ENCODE measurements at regions not wholly inside any gene's neighbourhood (a gene's known extent, or its start where the extent isn't known, plus 50 kb on each side); places are given as distances from the start of the nearest gene placed in this dataset.

DNA sequence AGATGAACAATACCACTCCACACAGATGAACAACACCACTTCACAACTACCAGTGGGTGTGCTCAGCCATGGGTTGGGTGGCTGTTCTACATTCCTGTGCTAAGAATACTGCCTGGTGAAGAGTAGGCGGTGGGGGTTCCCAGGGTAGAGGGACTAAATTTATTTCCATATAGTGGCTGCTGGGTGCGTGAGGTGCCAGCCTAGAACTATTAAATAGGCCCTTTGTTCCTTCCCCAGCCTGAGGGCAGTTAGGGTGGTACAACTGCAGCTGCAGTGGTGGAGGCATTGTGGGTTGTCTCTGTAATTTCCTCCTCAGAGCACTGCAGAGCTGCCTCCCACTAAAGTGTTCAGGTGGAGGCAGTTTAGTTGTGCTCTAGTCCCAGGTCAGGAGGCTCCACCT lies 618.4 kb downstream of the MMUT start:
- H3K4me3 ChIP-seq: no peak overlapping the region
- H3K27ac ChIP-seq: no peak overlapping the region

DNA sequence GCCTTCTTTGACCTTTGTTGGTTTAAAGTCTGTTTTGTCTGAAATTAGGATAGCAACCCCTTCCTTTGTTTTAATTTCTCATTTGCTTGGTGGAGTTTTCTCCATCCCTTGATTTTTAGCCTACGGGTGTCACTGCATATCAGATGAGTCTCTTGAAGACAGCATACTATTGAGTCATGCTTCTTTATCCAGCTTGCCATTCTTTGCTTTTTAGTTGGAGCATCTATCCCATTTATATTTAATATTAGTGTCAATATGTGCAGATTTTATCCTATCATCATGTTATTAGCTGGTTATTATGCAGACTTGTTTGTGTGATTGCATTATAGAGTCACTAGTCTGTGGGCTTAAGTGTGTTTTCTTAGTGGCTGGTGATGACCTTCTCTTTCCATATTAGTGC lies 622.2 kb downstream of the MMUT start:
- Histone ChIP-seq H3K4me3 (no peak overlapping the region), H3K27ac (no peak overlapping the region)

DNA sequence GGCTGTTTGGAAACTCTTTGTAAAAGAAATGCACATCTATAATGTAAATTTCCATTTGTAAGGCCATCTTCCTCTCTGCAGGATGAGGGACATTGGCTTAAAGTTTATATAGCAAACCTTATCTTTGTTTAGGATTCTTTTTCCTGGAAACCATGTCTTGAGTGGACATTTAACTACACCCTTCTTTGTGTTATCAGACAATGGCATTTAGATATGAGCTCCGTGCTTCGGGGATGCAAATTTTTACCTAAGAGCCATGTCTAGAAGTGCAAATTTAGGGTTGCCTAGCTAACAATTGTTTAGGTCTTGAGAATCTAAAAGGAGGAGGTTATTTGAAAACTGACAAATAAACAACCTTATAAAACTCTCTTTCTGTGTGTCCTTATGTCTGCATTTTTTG lies 623.8 kb downstream of the MMUT start:
- H3K4me3 ChIP-seq: no peak overlapping the region

DNA sequence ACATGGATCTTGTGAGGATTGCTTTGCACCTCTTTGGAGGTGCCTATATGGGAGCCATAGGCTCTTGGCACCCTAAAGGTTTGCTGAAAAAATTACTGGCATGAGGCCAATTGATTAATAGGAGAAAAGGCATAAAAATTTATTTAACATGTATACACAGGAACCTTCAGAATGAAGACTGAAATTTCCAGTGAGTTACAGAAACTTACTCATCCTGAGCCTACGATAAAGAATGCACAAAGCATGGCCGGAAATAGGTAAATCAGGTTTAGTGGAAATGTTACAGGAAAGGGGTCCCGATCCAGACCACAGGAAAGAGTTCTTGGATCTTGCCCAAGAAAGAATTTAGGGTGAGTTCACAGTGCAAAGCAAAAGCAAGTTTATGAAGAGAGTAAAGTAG lies 625.3 kb downstream of the MMUT start:
- H3K4me3 ChIP-seq: no peak overlapping the region
- H3K27ac ChIP-seq: no peak overlapping the region

More for the DNA sequence above, 623.8 kb downstream of the MMUT start:
- no peak overlapping the region for H3K27ac ChIP-seq

DNA sequence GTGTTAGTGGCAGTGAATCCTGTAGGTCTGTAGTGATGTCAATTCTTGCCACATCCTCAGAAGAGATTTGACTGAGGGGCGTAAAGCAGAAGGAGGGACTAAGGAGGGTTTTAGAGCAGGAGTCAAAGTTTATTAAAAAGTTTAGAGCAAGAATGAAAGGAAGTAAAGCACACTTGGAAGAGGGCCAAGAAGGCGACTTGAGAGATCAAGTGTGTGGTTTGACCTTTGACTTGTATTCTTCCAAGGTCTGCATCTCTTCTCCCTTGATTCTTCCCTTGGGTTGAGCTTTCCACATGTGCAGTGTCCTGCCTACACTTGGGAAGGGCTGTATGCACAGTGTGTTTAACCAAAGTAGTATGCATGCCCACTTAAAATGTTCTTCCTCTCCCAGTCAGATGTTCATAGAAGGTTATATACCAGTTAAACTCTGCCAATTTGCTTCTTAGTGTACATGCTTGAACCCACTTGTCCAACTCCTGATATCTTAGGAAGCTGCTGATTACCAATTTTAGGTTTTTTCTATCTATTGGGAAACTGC lies 627.6 kb downstream of the MMUT start:
- Histone ChIP-seq H3K4me3 (no peak overlapping the region), H3K27ac (no peak overlapping the region)

DNA sequence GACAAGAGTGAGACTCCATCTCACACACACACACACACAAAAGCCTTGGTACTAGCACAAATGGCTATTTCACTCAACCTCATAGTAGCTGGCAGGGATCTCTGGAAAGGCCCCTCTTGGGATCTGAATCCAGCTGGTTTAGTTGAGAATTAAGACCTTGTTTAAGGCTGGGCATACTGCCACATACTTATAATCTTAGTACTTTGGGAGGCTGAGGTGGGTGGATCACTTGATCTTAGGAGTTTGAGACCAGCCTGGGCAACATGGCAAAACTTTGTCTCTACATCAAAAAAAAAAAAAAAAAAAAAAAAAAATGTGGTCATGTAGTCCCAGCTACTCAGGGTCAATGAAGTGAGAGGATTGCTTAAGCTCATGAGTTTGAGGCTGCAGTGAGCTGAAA lies 628.3 kb downstream of the MMUT start:
- no peak overlapping the region for H3K4me3 ChIP-seq
- H3K27ac ChIP-seq: no peak overlapping the region

DNA sequence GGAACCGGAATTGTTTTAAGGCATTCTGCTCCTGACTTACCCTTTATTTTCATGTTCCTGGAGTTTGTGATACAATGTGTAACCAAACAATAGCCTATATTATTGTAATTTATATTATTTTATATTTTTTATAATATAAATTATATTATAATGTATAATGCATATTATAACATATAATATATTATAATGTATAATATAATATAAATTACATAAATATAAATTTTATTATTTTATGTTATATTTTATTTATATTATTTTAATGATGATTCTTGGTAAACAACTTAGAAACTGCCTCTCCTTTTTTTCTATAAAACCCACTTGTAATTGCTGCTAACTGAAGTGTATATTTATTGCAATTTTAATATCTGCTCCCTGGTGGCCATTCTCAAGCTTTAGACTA lies 629.1 kb downstream of the MMUT start:
- Histone ChIP-seq H3K4me3 (no peak overlapping the region), H3K27ac (no peak overlapping the region)

DNA sequence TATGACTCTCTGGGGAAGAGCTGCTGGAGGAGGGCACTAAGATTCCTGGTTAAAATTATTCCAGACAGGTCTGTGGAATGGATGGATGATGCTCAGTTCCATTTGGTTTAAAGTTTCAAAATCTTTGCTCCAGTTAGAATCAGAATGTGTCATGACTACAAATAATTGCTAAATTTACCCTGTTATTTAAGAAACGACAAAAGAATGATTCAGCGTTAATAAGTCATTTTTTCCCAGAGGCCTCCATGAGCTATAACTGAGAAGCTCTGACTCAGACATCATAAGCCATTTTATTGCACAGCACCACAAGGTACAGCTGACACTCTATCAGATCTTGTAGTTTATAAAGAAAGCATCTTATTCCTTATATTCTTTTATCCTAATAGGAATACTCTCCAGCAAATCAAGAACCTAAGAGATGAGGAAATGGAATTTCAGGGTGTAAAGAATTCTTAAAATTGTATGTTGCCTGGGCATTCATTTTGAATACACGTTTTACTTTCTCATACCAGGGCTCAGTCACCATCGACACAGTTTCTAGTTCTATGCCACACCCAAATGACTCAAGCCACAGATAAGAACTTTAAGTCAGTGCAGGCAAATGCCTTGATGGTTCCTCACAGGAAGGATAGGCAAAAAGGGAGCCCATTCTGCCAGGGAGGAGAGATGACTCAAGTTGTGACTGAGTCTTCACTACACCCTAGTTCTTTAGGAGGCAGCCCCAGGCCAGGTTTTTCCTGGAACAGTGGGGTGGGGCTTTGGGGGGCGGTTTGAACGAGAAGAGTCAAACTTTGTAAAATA lies 636.0 kb downstream of the MMUT start:
- H3K27ac ChIP-seq: peak overlapping the region in 6 of 21 experiments; percentile 21 to 66 (median 43)

DNA sequence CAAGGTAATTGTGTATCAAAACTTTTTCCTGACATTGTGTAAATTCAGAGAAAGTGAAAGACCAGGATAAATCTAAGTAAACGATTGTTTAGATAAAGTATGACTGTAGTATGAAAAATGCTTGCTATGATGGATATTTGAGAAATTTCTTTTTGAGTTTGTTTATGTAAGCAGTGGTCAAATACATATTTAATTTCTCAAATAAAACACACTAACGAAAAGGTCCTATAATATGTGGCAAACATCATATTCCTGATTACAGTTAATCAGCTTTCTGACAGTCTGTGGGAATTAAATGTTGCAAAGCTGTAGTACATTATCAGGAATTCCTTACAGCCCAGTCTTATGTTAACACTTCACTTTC lies 636.9 kb downstream of the MMUT start:
- H3K27ac ChIP-seq: peak overlapping the region in 4 of 21 experiments; percentile 33 to 66 (median 43)

More for the DNA sequence above, 636.0 kb downstream of the MMUT start:
- no peak overlapping the region for H3K4me3 ChIP-seq

DNA sequence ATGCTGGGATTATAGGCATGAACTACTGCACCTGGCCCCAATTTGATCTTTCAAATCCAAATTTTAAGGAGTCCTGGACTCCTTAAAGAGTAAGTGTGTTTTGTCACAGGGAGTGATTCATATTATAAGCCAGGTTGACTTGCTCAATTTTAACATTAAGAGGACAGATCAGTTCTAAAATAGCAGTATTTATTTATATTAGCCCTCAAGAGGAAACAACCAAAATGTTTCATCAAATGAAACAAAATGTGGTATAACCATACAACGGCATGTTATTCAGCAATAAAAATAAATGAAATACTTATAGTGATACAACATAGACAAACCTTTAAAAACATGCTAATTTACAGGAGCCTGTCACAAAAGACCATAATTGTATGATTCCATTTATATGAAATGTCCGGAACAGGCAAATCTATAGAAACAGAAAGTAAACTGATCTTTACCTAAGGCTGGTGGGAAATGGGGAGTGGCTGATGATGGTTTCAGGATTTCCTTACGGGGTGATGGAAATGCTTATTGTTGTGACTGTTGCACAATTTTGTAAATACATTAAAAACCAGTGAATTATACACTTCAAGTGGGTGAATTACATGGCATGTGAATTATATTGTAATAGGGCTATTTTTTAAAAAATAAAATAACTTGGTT lies 637.4 kb downstream of the MMUT start:
- H3K4me3 ChIP-seq: no peak overlapping the region
- H3K27ac ChIP-seq: no peak overlapping the region

More for the DNA sequence above, 636.9 kb downstream of the MMUT start:
- H3K4me3 ChIP-seq: no peak overlapping the region

DNA sequence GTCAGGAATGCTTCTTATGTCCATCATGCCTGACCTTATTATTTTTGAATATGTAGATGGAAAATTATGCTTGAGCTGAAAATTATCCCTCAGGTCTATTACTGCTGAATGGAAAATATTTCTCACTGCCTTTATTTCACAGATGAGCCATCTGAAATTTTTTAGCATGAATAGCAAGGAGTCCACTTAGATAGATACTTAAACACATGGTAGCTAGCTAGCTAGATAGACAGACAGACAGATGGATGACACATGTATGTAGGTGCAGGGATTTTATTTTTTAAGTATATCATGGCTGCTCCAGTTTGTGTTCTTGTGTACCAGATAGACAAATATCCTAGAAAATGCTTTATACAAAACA lies 645.0 kb downstream of the MMUT start:
- Histone ChIP-seq H3K4me3 (no peak overlapping the region), H3K27ac (no peak overlapping the region)

DNA sequence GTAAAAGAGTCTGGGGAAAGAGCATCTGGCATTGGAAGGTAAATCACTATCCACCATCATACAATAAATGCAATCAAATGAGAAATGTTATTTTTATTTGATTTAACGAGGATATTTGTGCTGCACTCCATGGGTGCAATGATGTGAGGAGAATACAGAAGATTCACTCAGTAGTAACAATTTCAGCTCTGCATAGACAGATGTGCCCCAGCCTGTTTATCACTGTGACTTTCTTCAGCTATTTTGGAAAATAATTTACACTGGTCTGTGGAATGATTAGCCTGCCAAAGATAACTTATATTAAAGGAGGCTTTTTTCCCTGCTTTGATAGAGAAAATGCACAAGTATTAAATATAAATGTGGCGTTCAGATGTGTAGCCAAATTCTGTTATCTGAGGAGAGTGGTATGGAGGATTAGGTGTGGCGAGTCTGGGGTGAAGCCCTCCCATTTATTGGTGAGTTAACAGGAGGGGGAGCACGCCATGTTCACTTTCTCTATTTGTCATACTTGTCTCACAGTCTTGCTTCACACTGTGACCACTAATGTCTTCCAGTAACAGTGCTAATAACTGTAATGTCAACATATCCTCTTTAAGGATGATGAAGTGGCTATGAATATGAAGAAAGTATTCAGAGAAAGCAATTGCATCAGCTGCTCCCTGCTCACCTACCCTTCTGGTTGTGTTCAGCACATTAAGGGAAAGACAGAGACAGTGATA lies 645.6 kb downstream of the MMUT start:
- H3K27ac ChIP-seq: no peak overlapping the region
- H3K4me3 ChIP-seq: no peak overlapping the region

DNA sequence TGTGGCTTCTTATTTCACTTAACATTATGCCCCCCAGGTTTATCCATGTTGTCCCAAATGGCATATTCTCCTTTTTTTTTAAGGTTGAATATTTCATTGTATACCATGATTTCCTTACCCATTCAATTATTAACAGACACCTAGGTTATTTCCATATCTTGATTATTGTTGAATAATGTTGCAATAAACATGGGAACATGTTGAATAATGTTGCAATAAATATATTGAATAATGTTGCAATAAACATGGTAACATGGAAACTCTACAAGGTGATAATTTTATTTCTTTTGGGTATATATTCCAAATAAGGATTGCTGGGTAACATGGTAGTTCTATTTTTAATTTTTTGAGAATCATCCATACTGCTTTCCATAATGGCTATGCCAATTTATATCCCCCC lies 648.1 kb downstream of the MMUT start:
- Histone ChIP-seq H3K27ac (no peak overlapping the region), H3K4me3 (no peak overlapping the region)

DNA sequence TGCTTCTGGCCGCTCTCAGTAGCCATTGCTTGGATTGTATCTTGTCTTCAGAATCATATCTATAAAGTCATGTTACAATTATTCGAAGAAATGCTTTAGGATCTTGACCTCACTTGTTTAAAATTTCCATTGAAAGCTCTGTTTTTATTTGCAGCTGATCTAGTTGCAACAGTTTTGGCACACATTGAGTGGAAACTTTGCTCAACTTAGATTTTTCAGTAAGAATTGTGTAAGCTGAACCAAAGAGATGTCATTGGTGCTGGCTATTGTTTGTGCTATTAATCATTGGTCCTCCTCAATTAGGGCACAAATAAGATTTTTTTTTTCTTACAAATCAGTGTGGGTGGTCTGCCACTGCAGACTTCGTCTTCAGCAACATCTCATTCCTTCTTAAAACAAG lies 649.2 kb downstream of the MMUT start:
- Histone ChIP-seq H3K27ac (no peak overlapping the region), H3K4me3 (no peak overlapping the region)

DNA sequence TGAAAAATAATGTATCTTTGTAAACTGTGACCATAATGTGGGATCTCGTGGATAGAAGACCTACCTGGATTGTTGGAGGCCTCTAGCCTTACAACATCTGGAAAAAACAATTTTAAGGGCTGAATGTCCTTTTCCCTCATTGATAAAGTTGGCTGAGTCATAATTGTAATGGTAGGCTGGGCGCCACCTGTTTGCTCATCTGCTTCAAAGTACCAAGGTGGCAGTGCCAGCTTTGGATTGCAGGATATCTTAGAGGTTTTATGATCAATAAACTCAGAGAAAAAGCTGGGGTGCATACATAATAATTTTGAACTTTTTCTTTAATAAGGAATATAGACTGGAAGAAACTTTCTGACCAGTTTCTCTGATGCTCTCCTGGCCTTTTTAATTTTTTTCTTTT lies 653.4 kb downstream of the MMUT start:
- H3K4me3 ChIP-seq: no peak overlapping the region

DNA sequence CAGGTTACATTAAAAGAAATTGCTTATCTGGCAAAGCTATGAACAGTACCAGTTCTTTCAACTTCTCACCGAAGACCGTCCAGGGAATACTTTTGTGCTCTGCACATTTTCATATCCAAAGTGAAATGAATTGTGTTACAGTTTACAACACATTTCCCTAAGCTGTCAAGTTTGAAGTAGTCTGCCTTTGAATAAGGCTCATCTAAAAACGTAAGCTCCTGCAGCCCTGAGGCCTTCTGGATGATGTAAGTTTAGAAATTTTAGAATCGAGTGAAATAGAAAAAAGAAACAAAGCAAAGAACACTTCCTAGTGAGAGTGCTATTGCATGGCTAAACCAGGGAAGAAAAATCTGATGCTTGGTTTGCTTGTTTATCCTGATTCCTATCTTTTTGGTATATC lies 653.8 kb downstream of the MMUT start:
- no peak overlapping the region for H3K4me3 ChIP-seq

More for the DNA sequence above, 653.4 kb downstream of the MMUT start:
- H3K27ac ChIP-seq: no peak overlapping the region

DNA sequence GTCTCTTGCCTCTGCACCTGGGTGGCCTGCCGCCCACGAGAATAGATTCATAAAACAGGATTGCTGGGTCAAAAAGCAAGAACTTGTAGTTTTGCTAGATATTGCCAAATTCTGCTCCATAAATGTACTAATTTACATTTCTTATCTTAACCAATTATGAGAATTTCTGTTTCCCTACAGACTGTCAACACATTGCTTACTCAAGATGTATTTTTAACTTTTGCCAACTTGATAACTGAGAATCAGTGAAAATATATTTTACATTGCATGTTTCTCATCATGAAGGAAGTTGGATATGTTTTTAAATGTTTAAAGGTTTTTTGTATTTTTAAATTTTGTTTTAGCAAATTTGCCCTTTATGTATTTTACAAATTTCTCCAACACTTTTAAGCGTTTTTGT lies 664.8 kb downstream of the MMUT start:
- H3K4me3 ChIP-seq: no peak overlapping the region
- no peak overlapping the region for H3K27ac ChIP-seq

More for the DNA sequence above, 653.8 kb downstream of the MMUT start:
- H3K27ac ChIP-seq: no peak overlapping the region

DNA sequence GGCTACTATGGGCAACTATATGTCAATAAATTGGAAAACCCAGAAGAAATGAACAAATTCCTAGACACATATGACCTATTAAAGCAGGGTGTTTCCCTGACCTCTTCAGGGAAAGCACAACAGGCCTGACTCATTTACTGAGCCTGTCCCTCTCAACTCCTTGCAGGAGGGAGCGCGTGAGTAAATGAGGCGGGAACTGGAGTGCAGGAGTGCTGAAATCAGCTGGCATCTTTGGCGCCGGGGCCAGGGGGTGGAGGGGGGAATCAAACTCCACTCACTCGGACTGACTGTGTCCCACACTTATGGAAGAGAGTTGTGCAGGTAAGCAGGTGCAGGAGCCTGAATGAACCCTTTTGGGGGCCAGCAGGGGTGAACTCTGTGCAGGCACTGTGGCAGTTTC lies 671.2 kb upstream of the PTCHD4 start:
- no peak overlapping the region for H3K4me3 ChIP-seq
- H3K27ac ChIP-seq: no peak overlapping the region

DNA sequence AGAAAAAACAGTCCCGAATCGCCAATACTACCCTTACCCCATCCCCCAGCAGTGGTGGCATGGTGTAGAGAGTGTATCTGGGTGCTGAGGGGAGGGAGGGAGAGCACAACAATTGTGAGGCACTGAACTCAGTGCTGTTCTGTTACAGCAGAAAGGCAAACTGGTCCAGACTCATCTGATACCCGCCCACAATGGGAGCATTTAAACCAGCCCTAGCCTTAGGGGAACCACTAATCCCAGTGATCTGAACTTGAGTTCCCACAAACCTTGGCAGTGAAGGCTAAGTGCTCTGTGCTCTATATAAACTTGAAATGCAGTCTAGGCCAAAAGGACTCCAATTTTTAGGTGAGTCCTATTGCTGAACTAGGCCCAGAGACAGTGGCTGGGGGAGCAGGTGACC lies 666.4 kb upstream of the PTCHD4 start:
- Histone ChIP-seq H3K4me3 (no peak overlapping the region), H3K27ac (peak overlapping the region in 1 of 21 experiments; percentile 46)

DNA sequence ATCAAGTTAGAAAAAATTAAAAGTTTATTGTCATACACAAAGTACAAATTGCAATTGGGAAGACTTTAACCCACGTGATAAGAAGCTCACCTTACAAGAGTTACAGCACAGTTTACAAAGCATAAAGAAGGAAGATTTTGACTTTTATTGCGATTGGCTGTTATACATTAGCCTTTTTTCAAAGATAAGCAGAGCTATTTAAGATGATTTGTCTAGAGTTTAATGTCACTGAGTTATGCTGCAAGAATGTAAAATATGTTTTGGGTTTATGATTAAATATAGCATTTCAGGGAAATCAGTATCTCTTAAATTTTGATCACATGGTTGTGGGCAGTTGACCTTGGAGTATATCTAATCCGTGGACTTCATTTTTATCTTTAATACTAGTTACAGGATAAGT lies 664.2 kb upstream of the PTCHD4 start:
- no peak overlapping the region for H3K4me3 ChIP-seq
- no peak overlapping the region for H3K27ac ChIP-seq

DNA sequence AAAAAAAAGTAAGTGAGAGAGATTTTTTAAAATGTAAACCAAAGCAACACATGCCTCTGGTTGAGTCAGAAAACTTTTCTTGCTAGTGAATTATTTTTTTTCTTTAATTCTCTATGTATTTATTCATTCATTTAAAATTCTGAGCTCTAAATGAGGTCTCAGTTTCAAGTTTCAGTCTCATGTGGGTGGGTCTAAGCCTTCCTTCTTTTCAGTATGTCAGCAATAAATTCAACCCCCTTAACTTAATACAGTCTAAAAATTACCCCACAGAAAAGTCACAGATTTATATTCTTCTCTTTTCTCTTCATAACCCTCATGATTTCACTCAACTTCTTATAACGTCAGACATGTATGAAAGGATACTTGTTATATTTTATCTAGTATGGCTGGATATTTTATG lies 663.3 kb upstream of the PTCHD4 start:
- Histone ChIP-seq H3K4me3 (no peak overlapping the region), H3K27ac (no peak overlapping the region)

All from skin epidermis (tissue), 12 donors.